ENCODE measurements at regions not wholly inside any gene's neighbourhood (a gene's known extent, or its start where the extent isn't known, plus 50 kb on each side); places are given as distances from the start of the nearest gene placed in this dataset.

GRCh38 chr3:117118604-117119003 lies 409.0 kb downstream of the TUSC7 start:
- TF ChIP-seq REST (IDR thresholded peaks at IDR 0.05; ENCODE audit: insufficient read depth in 1 of 2, low read depth in 2 of 2, low read length in 2 of 2) (no peak), POLR2AphosphoS5 (IDR thresholded peaks at IDR 0.05; ENCODE audit: low read depth, low read length) (no peak), SIN3A (IDR thresholded peaks at IDR 0.05; ENCODE audit: borderline replicate concordance, insufficient read depth, low read length) (no peak), TAF1 (IDR thresholded peaks at IDR 0.05; ENCODE audit: borderline replicate concordance, insufficient read depth, low read length) (no peak), FOXP2 (optimal IDR thresholded peaks at IDR 0.05; ENCODE audit: borderline replicate concordance, extremely low read depth, extremely low read length, insufficient read depth) (no peak)

All from PFSK-1 (cell line).